Adrenal gland (tissue), 5 donors: ENCODE measurements at regions not wholly inside any gene's neighbourhood (a gene's known extent, or its start where the extent isn't known, plus 50 kb on each side); places are given as distances from the start of the nearest gene placed in this dataset.

Experiments
- CTCF ChIP-seq, 6 experiments: fragments of 450-650 bp in 4 of 6; fragments of 200-600 bp in 2 of 6; sonication (generic) in 1 of 6; IDR thresholded peaks; 1 replicate in 5 of 6; 2 replicates in 1 of 6; pipeline versions ENCODE4 v1.5.1 to v1.8.0; 2016 to 2021; ENCODE audit warnings: antibody characterized with exemption in 6 of 6, mild to moderate bottlenecking in 2 of 6, moderate library complexity in 1 of 6
- POLR2A ChIP-seq, 2 donors: fragments of 450-650 bp; IDR thresholded peaks; one replicate each; pipeline ENCODE4 v1.6.1; 2017; ENCODE audit warnings: antibody characterized with exemption in 2 of 2, mild to moderate bottlenecking in 2 of 2, moderate library complexity in 1 of 2
- donor health status: DM: no; HTN: no; CAD: no.

DNA sequence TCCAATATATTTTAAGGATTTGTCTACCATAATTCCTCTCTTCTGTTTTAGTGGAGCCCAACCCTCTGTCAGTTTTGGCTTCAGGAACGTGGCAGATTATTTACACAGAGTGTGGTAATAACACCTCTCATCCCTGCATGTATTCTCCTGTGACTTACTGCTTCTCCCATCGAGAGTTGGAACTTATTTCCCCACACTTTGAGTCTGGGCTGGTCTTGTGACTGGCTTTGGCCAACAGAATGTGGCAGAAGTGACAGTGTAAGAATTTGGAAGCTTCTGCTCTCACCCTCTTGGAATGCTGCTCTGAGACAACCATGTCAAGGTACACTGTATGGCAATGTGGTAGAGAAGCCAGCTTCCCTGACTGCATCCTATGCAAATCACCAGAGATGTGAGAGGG is 407.7 kb downstream of the EPM2A start:
- TF ChIP-seq CTCF (IDR thresholded peaks at IDR 0.05) (no peak), POLR2A (IDR thresholded peaks at IDR 0.05) (no peak)
